ENCODE measurements at regions not wholly inside any gene's neighbourhood (a gene's known extent, or its start where the extent isn't known, plus 50 kb on each side); places are given as distances from the start of the nearest gene placed in this dataset.

- TF ChIP-seq CTCF (IDR thresholded peaks at IDR 0.05; ENCODE audit: low read depth, low read length, poor library complexity, severe bottlenecking) (no peak), EZH2phosphoT487 (IDR thresholded peaks at IDR 0.05; ENCODE audit: borderline replicate concordance, low read length) (no peak)
Measured at GRCh38 chr15:94667109-94667508, 435.7 kb downstream of the MCTP2 start.

Data from DOHH2 (cell line).